SW 1271 (cell line): ENCODE measurements at regions not wholly inside any gene's neighbourhood (a gene's known extent, or its start where the extent isn't known, plus 50 kb on each side); places are given as distances from the start of the nearest gene placed in this dataset.
"Not testable (repeated sequence)": the region's sequence is repeated elsewhere in the genome, so short reads cannot be mapped to it uniquely, and the experiment has no call there.

ENCODE experiments used
- DNase-seq, 2 experiments: peaks; one replicate each; lab custom pipeline; 2025; lab: John Stamatoyannopoulos, UW

DNA sequence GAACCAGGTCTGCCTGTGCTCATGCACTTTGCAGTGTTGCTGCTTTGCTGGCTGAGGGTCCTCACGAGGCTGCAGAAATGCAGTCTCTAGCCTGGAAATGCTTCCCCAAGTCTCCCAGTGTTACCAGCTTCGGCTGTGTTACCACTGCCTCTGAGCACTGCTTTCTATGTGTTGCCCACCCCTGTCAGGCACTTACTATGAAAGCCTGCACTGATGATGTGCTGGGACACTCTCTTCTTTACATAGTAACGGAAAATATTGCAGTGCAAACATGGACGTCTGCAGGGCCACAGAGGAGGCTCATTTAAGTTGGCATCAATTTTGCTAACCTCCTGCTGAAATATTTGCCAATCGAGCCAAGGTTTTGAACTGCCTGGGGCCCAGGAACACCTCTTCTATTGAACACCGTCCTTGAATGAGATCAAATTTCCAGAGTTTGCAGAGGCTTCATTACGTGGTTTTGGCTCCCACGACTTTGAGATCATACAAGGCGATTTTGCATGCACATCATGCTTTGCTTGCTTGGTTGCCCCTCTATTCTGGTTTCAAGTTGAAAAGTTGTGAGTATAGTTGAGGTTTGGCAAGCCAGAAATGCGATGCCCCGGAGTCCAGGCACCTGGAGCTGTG lies 404.7 kb upstream of the PODXL start:
- DNase-seq, result no peak

- DNase-seq, result no peak
These were observed 402.8 kb upstream of the PODXL start for GRCh38 chr7:131959106-131959812.

DNA sequence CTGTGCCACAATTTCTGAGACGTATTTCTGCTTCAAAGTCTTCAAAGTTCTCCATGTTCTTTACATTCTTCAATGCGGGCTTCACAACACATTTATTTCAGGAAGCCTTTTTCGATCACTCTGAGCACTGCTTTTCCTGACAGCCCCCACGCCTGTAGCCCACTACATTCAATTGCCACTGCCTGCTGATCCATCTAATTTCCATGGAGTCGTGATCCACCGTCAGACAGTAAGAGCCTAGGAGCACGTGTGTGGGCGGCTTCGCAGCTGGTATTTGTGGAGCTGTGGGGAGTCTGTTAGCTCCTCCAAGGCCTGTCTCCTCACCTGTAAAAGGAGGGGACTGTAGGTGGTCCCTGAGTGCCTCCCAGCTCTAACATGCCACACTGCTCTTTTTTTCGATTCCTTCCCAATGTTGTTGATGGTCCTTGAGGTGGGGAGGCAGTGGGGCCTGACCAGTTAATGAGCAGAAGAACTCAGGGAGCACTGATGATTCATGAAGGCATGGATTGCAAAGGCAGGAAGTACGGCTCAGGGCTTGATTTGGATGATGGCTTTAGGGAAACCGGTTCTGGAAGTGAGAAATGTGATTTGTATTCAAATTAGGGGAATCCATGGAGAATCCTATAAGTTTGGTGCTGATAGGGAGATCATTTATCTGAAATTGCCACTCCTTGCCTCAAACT lies 401.1 kb upstream of the PODXL start:
- no peak for DNase-seq

DNA sequence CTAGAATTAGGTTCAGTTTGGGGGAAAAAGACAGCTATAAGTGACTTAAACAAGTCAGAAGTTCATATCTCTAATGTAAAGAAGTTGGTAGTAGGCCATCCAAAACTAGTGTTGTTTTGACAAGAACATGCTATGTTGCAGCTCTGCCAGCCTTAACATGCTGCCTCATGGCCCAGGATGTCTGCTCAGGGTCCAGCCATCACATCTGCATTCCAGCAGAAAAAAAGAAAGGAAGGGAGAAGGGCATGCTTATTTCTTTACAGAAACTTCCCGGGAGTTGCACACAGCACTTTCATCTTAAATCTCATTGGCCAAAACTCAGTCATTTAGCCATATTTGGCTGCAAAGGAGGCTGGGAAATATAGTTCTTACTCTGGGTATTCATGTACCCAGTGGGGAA lies 400.4 kb upstream of the PODXL start:
- DNase-seq, result no peak

DNA sequence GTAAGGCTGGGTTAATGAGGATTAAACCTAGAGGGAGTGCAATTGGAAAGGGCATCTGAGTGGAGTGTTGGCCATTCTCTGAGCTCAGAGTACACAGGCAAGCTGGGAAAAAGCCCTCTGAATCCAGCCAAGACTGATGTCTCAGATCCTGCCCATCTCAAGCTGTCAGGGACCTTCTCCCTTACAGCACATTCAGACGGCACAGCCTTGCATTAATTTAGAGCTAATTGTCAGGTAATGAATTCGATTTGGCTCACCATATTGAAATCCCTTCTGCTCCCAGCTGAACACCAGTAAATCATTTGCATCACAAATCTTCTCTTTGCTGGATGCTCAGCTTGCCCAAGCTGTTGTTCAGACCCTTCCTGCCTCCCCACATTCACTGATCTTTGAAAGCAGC lies 399.3 kb upstream of the PODXL start:
- no peak for DNase-seq

GRCh38 chr7:131953184-131953583 lies 396.8 kb upstream of the PODXL start:
- no peak for DNase-seq

DNA sequence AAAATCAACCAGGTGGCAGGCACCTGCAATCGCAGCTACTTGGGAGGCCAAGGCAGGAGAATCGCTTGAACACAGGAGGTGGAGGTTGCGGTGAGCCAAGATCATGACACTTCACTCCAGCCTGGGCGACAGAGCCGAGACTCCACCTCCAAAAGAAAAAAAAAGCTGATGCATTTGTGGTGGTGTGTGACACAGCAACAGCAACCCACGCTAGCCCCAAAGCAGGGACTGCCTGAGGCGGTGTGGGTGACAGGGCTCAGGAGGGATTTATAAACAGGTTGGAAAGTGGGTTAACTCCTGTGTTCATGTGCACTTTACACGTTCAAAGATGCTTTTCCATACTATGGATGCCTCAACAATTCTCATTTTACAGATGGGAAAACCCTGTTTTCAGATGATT lies 395.9 kb upstream of the PODXL start:
- DNase-seq, result no peak

GRCh38 chr7:131950758-131951157 lies 394.3 kb upstream of the PODXL start:
- DNase-seq, result no peak

- DNase-seq, result no peak
These were observed 393.2 kb upstream of the PODXL start for GRCh38 chr7:131949659-131950058.

- no peak for DNase-seq
These were observed 392.1 kb upstream of the PODXL start for GRCh38 chr7:131948434-131949053.

GRCh38 chr7:131947661-131948060 lies 391.2 kb upstream of the PODXL start:
- DNase-seq, result no peak

DNA sequence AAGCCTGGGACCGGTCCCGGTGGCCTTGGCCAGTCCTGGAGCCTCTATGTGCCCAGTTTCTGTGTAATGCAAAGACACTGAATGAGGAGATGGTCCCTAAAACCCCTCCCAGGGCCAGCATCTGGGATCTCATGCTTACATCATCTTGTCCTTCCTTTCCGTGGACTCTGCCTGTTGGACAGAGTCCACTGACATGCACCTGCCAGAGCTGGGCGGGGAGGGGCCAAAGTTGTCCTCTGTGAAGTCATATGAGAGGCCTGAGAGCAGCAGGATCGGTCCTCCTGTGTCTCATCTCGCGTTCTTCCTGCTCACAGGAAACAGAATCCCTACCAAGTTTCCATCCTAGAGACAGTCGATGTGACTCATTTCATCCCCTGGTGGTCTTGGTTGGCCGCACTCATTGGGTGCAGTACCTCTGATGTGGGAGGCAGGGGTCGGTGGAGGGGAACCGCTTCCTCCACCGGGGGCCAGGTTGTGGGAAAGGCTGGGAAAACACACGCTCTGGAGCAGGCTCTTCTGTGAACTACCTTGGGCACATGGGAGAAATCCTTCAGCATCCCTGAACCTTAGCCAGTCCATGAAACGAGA lies 389.6 kb upstream of the PODXL start:
- DNase-seq, result no peak

- DNase-seq, result peak in 1 of 2 experiments; percentile 25
These were observed 389.0 kb upstream of the PODXL start for GRCh38 chr7:131945313-131945911.

DNA sequence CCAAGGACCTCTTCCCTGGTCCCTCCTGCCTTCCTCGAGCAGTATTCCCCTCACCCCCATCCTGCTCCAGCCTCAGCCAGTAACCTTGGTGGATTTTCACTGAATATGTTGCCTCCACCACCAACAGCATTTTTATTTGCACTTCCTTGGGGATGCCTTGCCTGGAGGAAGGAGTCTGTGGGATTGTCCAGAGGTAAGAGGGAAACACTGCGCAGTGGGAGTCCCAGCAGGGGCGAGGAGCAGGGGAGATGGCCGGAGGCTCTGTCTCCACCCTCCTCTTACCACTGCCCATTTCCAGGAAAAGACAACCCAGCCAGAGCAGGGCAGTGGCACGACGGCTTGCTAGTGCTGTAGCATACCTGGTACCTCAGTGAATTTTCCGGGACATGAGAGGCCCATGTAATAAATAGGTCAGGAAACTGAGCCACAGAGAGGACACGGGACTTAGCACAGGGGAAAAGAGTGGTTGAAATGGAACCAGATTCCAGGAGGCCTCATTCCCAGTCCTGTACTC lies 388.2 kb upstream of the PODXL start:
- no peak for DNase-seq

GRCh38 chr7:131943646-131944045 lies 387.2 kb upstream of the PODXL start:
- DNase-seq, result no peak

DNA sequence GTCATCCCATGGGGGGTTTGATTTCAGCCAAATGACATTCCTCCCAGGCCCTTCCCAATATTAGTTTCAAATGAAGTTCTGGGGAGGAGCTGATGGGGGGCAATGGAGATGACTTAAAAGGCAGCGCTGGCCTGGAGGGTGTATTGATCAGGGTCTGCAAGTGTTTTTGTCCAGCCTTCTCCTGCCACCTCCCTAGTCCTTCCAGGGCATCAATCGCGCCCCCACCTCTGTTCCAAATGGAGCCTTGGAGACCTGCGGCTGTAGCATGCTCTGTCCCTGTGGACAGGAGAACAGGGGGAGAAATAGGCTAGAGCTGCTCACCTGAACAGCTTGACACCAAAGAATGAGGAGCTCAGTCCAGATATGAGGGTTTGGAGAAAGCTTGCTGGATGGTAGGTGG lies 386.8 kb upstream of the PODXL start:
- DNase-seq, result no peak

DNA sequence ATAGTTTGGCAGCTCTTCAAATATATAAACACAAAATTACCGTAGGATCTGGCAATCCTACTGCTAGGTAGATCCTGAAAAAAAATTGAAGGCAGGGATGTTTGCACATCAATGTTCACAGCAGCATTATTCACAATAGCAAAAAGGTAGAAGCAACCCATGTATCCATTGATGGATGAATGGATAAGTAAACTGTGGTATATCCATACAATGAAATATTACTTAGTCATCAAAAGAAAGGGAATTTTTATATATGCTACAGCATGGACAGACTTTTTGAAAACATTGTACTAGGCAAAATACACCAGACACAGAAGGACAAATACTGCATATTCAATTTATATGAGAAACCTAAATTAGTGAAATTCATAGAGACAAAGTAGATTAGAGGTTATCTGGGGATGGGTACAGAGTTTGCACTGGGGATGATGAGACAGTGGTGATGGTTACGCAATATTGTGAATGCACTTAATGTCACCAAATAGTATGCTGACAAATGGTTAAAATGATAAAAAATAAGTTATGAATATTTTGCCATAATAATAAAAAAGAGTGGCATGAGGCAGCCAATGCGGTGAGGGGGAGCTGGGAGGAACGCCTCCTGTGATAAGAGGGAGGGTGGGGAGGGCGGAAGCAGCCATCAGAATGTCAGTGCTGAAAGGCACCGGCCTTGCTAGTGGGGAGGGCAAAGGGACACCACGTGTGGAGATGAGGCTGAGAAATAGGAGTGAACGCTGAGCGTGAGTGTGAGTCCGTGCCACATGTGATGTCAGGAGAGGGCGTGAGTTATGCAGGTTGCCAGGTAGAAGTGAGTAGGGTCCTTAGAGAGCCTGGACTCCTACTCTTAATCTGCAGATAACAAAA lies 386.1 kb upstream of the PODXL start:
- no peak for DNase-seq

GRCh38 chr7:131941291-131941690 lies 384.9 kb upstream of the PODXL start:
- no peak for DNase-seq

GRCh38 chr7:131940621-131941165 lies 384.3 kb upstream of the PODXL start:
- no peak for DNase-seq

GRCh38 chr7:131938788-131939187 lies 382.4 kb upstream of the PODXL start:
- not testable (repeated sequence) for DNase-seq

GRCh38 chr7:131937868-131938267 lies 381.4 kb upstream of the PODXL start:
- no peak for DNase-seq
